SK-N-SH (cell line): ENCODE measurements at regions not wholly inside any gene's neighbourhood (a gene's known extent, or its start where the extent isn't known, plus 50 kb on each side); places are given as distances from the start of the nearest gene placed in this dataset.

ENCODE experiments used
- CTCF ChIA-PET: fragments of 300-600, 350-600 bp; formaldehyde crosslinking; extraction: SDS; loops from one replicate; lab custom pipeline; 2021; lab: Yijun Ruan, JAX
- POLR2A ChIA-PET: fragments of 350-600 bp; sonication (Branson Sonifier 250); formaldehyde crosslinking; extraction: SDS; loops from one replicate; lab custom pipeline; 2020; ENCODE audit warnings: antibody characterized with exemption, inconsistent platforms; lab: Yijun Ruan, JAX
- DNase-seq: peaks from one replicate; pipeline ENCODE4 v3.0.0; 2012
- H2AFZ ChIP-seq: fragments of 200-600 bp; sonication (generic); 2 replicates; pipeline ENCODE4 v1.8.1; 2016; ENCODE audit warnings: antibody characterized with exemption, mild to moderate bottlenecking, low read depth
- H3F3A ChIP-seq: fragments of 200-600 bp; sonication (generic); replicated peaks from 2 replicates; pipeline ENCODE3; 2016; ENCODE audit warnings: antibody characterized with exemption, mild to moderate bottlenecking; ENCODE audit not compliant: insufficient read depth
- H3K27ac ChIP-seq, 2 experiments: fragments of 200-500 bp in 1 of 2; fragments of 200-600 bp in 1 of 2; sonication (Bioruptor generic) in 1 of 2; sonication (generic), shearing (Covaris generic) in 1 of 2; 2 replicates each; pipeline versions ENCODE4 v1.5.1 to v1.6.1; 2014 to 2016; ENCODE audit warnings: low read depth in 2 of 2, inconsistent platforms in 1 of 2, low read length in 1 of 2, mild to moderate bottlenecking in 1 of 2, mixed read lengths in 1 of 2
- H3K27me3 ChIP-seq: fragments of 200-600 bp; sonication (generic), shearing (Covaris generic); 2 replicates; pipeline ENCODE4 v1.6.1; 2016; ENCODE audit warnings: mixed run types; ENCODE audit not compliant: insufficient read depth
- H3K36me3 ChIP-seq, 2 experiments: fragments of 200-500 bp in 1 of 2; fragments of 200-600 bp in 1 of 2; sonication (Bioruptor generic) in 1 of 2; sonication (generic) in 1 of 2; replicated peaks in 1 of 2; 2 replicates each; pipeline versions ENCODE3 to v1.5.1; 2014 to 2016; ENCODE audit warnings: low read length in 1 of 2, mild to moderate bottlenecking in 1 of 2; ENCODE audit not compliant: insufficient read depth in 2 of 2, control insufficient read depth in 1 of 2
- H3K4me1 ChIP-seq, 2 experiments: fragments of 200-500 bp in 1 of 2; fragments of 200-600 bp in 1 of 2; sonication (Bioruptor generic) in 1 of 2; sonication (generic), shearing (Covaris generic) in 1 of 2; 2 replicates each; pipeline versions ENCODE4 v1.5.1 to v1.6.1; 2014 to 2016; ENCODE audit warnings: low read depth in 1 of 2, low read length in 1 of 2, mixed run types in 1 of 2; ENCODE audit not compliant: insufficient read depth in 2 of 2, control insufficient read depth in 1 of 2
- H3K4me2 ChIP-seq: fragments of 200-600 bp; sonication (generic), shearing (Covaris generic); 2 replicates; pipeline ENCODE4 v1.6.1; 2017; ENCODE audit warnings: mixed run types
- H3K4me3 ChIP-seq, 2 experiments: fragments of 200-500 bp in 1 of 2; fragments of 200-600 bp in 1 of 2; sonication (Bioruptor generic) in 1 of 2; sonication (generic), shearing (Covaris generic) in 1 of 2; 2 replicates each; pipeline versions ENCODE4 v1.5.1 to v1.8.1; 2014 to 2016; ENCODE audit warnings: low read depth in 2 of 2, inconsistent platforms in 1 of 2, low read length in 1 of 2, mild to moderate bottlenecking in 1 of 2, mixed read lengths in 1 of 2, moderate library complexity in 1 of 2
- H3K79me2 ChIP-seq: fragments of 200-600 bp; sonication (generic); 2 replicates; pipeline ENCODE4 v1.8.1; 2017; ENCODE audit warnings: mild to moderate bottlenecking; ENCODE audit not compliant: insufficient read depth
- H3K9ac ChIP-seq: fragments of 200-600 bp; sonication (generic); 2 replicates; pipeline ENCODE4 v1.6.1; 2017; ENCODE audit warnings: mixed run types
- H3K9me2 ChIP-seq: fragments of 200-600 bp; sonication (generic); 2 replicates; pipeline ENCODE4 v1.6.1; 2017; ENCODE audit warnings: mixed run types
- H3K9me3 ChIP-seq: fragments of 200-600 bp; sonication (generic); 2 replicates; pipeline ENCODE4 v1.6.1; 2017; ENCODE audit warnings: mixed run types, mild to moderate bottlenecking, moderate library complexity
- H4K20me1 ChIP-seq: fragments of 200-600 bp; sonication (generic); 2 replicates; pipeline ENCODE4 v1.6.1; 2017; ENCODE audit warnings: mild to moderate bottlenecking, mixed run types; ENCODE audit not compliant: insufficient read depth
- ELF1 ChIP-seq: IDR thresholded peaks from 2 replicates; pipeline ENCODE4 v1.4.0; 2012
- FOSL2 ChIP-seq: IDR thresholded peaks from 2 replicates; pipeline ENCODE4 v1.4.0; 2012; ENCODE audit warnings: low read depth, mild to moderate bottlenecking, moderate library complexity, borderline replicate concordance
- FOXJ3 ChIP-seq: sonication (generic); formaldehyde crosslinking; IDR thresholded peaks from 2 replicates; pipeline ENCODE4 v1.5.1; 2020; ENCODE audit warnings: mild to moderate bottlenecking, missing genetic modification reagents
- FOXM1 ChIP-seq: IDR thresholded peaks from 2 replicates; pipeline ENCODE4 v1.4.0; 2012; ENCODE audit warnings: low read depth, mild to moderate bottlenecking
- GABPA ChIP-seq: IDR thresholded peaks from 2 replicates; pipeline ENCODE4 v1.4.0; 2012; ENCODE audit warnings: low read depth, mild to moderate bottlenecking
- GATA2 ChIP-seq: sonication (generic); formaldehyde crosslinking; IDR thresholded peaks from 2 replicates; pipeline ENCODE4 v1.5.0; 2020; ENCODE audit warnings: mild to moderate bottlenecking, missing genetic modification reagents
- IRF3 ChIP-seq: fragments of 150-350 bp; IDR thresholded peaks from 2 replicates; pipeline ENCODE4 v1.6.1; 2016; ENCODE audit warnings: mild to moderate bottlenecking, low read depth, low read length
- MAX ChIP-seq: IDR thresholded peaks from 2 replicates; pipeline ENCODE4 v1.4.0; 2012; ENCODE audit warnings: low read depth
- MEF2A ChIP-seq: IDR thresholded peaks from 2 replicates; pipeline ENCODE4 v1.4.0; 2012; ENCODE audit warnings: low read depth, borderline replicate concordance
- MXI1 ChIP-seq: IDR thresholded peaks from 2 replicates; pipeline ENCODE4 v1.6.1; 2012; ENCODE audit warnings: mild to moderate bottlenecking, low read depth, low read length, improper control_type of control experiment
- NRF1 ChIP-seq: IDR thresholded peaks from 2 replicates; pipeline ENCODE4 v1.6.1; 2012; ENCODE audit warnings: low read depth, mild to moderate bottlenecking, low read length
- RCOR1 ChIP-seq: fragments of 150-350 bp; IDR thresholded peaks from 2 replicates; pipeline ENCODE4 v1.6.1; 2017; ENCODE audit warnings: antibody characterized with exemption, low read length
- RXRA ChIP-seq: IDR thresholded peaks from 2 replicates; pipeline ENCODE4 v1.4.0; 2012; ENCODE audit warnings: low read depth, mild to moderate bottlenecking, borderline replicate concordance
- TAF1 ChIP-seq: IDR thresholded peaks from 2 replicates; pipeline ENCODE4 v1.6.1; 2012; ENCODE audit warnings: low read depth, mild to moderate bottlenecking, low read length, moderate library complexity, borderline replicate concordance
- USF2 ChIP-seq: fragments of 150-350 bp; IDR thresholded peaks from 2 replicates; pipeline ENCODE4 v1.6.1; 2017; ENCODE audit warnings: antibody characterized with exemption, low read length, low read depth, borderline replicate concordance
- YY1 ChIP-seq: IDR thresholded peaks from 2 replicates; pipeline ENCODE4 v1.4.0; 2012; ENCODE audit warnings: low read depth, mild to moderate bottlenecking
- WGBS: methylation state at CpG from one replicate; pipeline ENCODE4 v1.1.6; 2017; ENCODE audit warnings: low lambda C conversion rate; 5-methylcytosine and 5-hydroxymethylcytosine counted together

GRCh38 chr12:30533558-30534265, 162.0 kb downstream of the IPO8 start:
- H2AFZ ChIP-seq = no peak overlapping the region
- H3K9me2 ChIP-seq = no peaks in the 10 kb centered on the region
- H3K79me2 ChIP-seq = no peaks in the 10 kb centered on the region
- CTCF ChIA-PET = no interaction called here
- H3F3A ChIP-seq = no peaks in the 10 kb centered on the region
- TF ChIP-seq NRF1 (no peak), MXI1 (no peak), FOXM1 (no peak), MEF2A (no peak), ELF1 (no peak), TAF1 (no peak), GABPA (no peak), RXRA (no peak), YY1 (no peak), RCOR1 (no peak), FOXJ3 (CRISPR knock-in tag) (no peak), USF2 (no peak), FOSL2 (no peak), MAX (no peak), GATA2 (CRISPR knock-in tag) (no peak), IRF3 (no peak)
- H3K27ac ChIP-seq = no peak overlapping the region
- no peak overlapping the region for H3K4me2 ChIP-seq
- no peak overlapping the region for H3K4me3 ChIP-seq
- WGBS = 48% methylated on average over 5 of the region's 5 CpGs
- no peaks in the 10 kb centered on the region for H3K36me3 ChIP-seq
- H3K9me3 ChIP-seq = no peaks in the 10 kb centered on the region
- H3K9ac ChIP-seq = no peak overlapping the region
- POLR2A ChIA-PET = no interaction called here
- H3K27me3 ChIP-seq = no peaks in the 10 kb centered on the region
- no peaks in the 10 kb centered on the region for H4K20me1 ChIP-seq
- no peaks in the 10 kb centered on the region for H3K4me1 ChIP-seq
- no peak for DNase-seq
